Dermis microvascular lymphatic vessel endothelial cell (primary cell): ENCODE measurements at regions not wholly inside any gene's neighbourhood (a gene's known extent, or its start where the extent isn't known, plus 50 kb on each side); places are given as distances from the start of the nearest gene placed in this dataset.

Experiments
- DNase-seq, 2 donors: peaks; one replicate each; pipeline versions ENCODE4 v3.0.0 to v3.0.0-alpha.2; 2010; ENCODE audit warnings: low read depth in 2 of 2

- DNase-seq: no peak
Observed at GRCh38 chr2:59588286-59588685, 965.2 kb downstream of the BCL11A start.

DNA sequence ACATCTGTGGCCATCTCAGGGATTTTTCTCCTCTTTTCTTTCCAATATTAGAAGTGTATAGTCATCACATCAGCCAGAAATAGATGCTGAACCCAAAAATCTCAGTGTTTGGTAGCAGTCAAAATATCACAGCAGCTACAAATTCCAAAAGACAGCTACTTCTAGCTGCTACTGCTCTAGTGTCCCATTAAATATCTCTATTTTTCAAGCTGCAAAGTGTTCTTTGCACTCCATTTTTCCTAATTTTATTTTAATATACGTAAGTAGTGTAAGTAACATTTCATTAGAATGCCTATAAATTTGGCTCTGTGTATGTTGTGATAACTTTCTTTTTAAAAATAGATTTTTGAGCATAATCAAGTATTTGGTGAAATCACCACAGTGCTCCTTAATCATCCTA lies 967.3 kb downstream of the BCL11A start:
- no peak for DNase-seq

- no peak for DNase-seq
Observed at GRCh38 chr2:59585655-59586054, 967.8 kb downstream of the BCL11A start.

DNA sequence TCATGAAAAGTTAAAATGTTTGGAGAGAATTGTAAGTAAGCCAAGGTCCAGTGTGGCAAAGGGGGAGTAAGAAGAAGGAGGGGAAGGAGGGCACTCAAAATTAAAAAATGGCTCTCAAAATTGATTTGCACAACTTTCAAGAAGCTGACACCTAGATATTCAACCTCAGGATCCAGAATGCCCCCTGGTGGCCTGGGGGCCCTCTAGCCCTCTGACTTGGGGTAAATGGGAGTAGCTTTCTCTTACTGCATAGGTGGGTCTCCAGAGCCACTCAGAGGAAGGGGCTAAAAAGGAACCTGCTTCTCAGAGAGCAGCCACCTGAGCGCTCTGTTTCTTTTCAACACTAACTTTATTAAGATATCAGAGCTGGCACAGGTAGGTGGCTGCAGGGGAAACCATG lies 968.5 kb downstream of the BCL11A start:
- no peak for DNase-seq

- no peak for DNase-seq
Observed at GRCh38 chr2:59583173-59583765, 970.2 kb downstream of the BCL11A start.

- no peak for DNase-seq
Observed at GRCh38 chr2:59578349-59578748, 975.1 kb downstream of the BCL11A start.

DNA sequence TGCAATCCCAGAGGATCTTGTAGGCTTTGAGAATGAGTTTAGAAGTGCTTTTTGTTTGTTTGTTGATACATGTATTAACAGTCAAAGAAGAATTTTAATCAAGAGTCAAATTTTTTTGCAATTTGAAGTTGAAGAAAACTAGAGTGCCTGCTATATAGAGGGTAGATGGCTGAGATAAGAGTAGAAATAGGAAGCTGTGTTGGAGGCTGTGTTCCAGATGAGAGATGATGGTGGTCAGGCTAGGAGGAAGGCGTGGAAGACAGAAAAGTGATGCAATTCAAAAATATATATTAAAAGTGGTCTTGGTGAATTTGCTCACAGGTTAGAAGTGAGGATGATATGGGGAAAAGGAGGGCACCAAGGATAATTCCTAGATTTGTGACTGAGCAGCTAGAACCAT lies 978.3 kb downstream of the BCL11A start:
- no peak for DNase-seq

DNA sequence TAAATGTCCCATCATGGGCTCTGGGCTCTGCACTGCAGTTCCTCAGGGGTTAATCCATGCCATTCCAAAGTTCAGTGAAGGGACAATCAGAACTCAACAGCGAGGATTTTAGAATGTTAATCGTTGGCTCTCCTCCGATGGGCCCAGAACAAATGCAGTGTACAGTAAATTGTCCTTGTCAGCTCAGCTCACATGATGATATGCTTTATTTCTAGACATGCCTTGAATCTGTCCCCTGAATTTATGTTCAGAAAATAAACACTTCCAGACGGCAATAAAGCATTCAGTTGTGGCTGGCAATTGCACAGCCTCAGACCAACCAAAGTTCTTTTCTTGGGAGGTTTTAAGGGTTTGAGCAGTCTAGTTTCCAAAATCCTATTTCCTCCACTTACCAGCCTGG lies 981.2 kb downstream of the BCL11A start:
- DNase-seq: no peak

GRCh38 chr2:59570818-59571217 lies 982.6 kb downstream of the BCL11A start:
- no peak for DNase-seq

DNA sequence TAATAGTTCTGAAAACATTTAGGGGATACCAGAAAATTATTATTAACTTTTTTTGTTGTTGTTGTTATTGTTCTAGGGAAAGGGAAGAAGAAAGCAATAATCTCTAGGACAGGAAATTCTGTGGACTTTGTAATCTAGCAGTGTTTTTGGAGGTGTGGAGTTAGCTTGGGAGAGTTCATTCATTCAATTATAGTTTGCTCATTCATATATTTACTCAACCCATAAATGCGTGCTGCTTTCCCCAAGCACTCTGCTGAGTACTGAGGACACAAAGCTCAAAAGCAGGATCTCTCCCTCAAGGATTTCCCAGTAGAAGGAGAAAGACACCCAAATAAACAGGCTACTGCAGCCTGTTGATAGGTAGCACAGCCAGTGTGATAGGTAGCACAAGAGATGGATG lies 984.3 kb downstream of the BCL11A start:
- DNase-seq: no peak

DNA sequence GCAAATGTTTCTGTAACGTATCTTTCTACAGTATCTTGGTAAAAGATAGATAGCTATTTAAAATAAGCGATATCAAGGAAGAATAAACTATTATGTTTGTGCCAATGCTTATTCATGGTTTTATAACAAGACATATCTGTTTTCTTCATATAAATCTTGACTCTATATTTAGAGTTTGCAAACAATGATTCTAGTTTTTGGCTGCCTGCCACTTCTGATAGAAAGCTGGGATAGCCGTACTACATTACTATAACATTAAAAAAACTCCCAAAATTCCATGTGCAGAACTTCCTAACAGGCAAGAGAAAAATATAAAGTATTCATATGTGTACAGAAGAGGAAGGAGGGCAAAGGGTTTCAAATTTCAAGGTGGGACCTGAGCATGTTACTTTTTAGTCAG lies 985.0 kb downstream of the BCL11A start:
- DNase-seq: no peak

DNA sequence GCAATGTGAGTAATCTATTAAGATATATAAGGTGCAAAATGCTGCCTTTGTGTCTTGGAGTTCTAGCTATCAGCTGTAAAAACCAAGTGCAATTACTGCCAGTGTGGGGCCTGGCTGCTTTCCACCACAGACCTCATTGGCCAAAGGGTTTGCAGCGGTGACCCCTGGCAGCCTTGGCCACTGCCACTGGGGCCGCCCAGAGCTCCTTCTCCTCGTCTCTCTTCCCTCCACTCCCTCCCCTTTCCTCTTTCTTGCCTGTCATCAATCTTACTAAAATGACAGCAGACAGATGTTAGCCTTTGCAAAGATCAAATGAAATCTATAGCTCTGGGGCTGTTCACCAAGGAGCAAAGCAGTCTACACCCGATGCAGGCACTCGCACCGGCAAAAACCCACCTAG lies 986.3 kb downstream of the BCL11A start:
- DNase-seq: no peak

- no peak for DNase-seq
Observed at GRCh38 chr2:59566739-59567138, 986.7 kb downstream of the BCL11A start.

DNA sequence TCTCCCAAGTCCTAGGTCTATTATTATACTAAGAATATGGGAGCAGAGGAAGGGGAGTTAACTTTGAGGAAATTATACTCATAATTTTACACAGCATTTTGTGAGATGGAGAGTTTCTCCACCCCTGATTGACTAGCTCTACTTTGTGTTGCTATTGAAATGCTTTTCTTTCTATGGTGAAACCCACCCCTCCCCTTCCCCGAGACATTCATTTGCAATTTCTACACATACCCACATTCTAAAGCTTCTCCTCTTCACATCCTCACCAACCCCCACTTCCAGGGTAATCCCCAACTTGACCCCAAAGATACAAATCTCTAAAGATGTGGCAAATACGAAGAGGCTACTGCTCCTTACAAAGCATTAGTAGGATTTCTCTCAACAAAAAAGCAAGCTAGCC lies 992.2 kb downstream of the BCL11A start:
- no peak for DNase-seq

- no peak for DNase-seq
Observed at GRCh38 chr2:59560769-59561168, 992.7 kb downstream of the BCL11A start.

DNA sequence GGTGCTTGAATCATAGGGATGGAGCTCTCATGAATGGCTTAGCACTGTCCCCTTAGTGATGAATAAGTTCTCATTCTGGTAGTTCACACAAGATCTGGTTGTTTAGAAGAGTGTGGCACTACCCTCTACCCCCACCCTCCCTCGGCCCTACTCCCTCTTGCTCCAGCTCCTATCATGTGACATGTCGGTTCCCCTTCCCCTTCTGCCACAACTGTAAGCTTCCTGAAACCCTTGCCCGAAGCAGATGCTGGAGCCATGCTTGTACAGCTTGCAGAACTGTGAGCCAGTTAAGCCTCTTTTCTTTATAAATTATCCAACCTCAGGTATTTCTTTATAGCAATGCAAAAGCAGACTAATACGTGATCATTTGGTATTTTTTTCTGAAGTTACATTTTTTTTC lies 1012.6 kb downstream of the BCL11A start:
- DNase-seq: no peak

DNA sequence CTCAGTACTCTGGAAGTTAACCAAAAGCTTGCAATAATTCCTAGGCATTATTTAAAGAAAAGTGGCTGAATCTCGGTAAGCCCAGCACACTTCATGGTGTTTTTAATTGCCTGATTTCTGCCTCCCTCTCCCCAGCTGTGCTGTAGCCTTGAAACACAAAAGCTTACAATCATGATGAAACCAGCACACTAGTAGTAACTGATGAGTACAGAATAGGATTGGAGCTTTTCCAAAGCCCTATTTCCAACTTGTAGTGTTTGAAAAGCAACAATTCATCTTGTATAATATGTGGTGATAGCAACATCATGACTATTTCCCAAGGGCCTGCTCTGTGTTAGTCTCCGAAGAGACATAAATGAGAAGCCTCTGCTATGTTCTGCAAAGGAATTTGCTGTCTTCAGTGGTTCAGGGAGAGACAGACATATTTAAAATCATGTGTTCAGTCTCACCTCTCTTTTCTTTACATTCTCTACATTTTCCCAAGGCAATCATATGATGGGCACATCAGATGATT lies 1015.0 kb downstream of the BCL11A start:
- no peak for DNase-seq

DNA sequence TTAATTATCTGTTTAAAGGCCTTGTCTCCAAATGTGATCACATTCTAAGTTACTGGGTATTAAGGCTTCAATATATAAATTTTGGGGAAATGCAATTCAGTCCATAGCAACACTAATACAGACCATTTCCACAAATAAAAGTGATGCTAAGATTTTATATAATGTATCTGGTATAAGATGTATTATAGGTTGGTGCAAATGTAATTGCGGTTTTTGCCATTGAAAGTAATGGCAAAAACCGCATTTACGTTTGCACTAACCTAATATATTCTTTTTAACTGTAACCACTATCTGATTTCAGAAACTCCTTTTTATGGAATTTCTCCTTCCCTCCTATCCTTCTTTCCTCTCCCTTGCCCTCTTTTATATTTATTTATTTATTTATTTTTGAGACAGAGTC lies 1020.6 kb downstream of the BCL11A start:
- no peak for DNase-seq

DNA sequence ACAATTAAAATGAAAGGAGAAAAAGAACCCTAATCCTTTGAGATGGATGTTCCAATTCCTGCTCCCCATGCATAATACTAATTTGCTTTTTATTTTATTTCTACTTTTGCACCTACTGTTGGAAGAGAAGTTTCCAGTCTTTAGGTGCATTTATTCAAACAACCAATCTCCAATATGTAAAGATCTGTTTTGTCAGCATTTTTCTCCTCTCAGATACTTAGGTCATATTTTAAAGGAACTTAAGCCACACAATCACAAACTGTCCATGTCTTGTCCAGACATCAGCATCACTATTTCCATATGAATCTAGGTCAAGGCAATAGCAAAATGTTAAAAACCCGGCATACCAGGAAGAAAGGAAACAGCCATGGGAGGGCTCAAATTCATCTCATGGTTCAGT lies 1023.2 kb downstream of the BCL11A start:
- DNase-seq: no peak

- DNase-seq: no peak
Observed at GRCh38 chr2:59529726-59530125, 1023.7 kb downstream of the BCL11A start.

GRCh38 chr2:59528525-59528924 lies 1024.9 kb downstream of the BCL11A start:
- no peak for DNase-seq

DNA sequence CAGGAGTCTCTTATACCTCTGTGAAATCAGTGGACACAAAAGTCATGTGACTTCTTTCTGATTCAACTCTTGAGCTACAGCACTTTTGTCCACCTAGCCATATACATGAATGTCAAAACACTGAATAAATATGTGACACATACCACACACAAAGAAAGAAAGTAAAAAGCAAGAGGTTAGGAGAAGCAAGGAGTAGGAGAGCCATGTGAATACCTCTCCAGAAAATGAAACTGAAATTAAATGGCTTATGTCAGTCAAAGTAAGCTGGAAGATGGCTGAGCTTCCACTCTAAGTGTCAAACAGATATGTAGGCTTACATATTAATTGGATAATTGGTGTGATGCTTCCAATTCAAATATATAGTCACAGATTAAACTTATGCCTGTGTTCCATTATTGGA lies 1050.5 kb downstream of the BCL11A start:
- no peak for DNase-seq

GRCh38 chr2:59490994-59491393 lies 1062.5 kb downstream of the BCL11A start:
- DNase-seq: no peak

DNA sequence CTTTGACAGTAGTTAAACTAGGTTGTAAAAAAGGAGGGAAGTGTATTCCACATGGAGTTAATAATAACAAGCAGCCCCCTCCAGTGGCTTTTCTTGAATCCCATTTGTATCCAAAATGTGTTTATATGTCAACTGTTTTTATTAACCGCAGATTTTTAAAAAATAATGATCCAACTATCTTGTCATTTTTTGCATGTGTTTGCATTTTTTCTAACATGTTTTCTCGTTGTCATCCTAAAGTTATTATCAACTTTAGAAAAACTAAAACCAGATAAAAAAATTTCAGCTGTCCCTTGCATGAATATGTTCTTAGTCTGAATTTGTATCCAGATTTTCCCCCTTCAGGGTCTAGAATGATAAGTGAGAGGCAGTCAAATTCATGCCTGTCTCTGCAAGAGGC lies 1063.3 kb downstream of the BCL11A start:
- DNase-seq: no peak
